H1 (cell line): ENCODE measurements at regions not wholly inside any gene's neighbourhood (a gene's known extent, or its start where the extent isn't known, plus 50 kb on each side); places are given as distances from the start of the nearest gene placed in this dataset.

ENCODE experiments used
- BRCA1 ChIP-seq: IDR thresholded peaks from 2 replicates; pipeline ENCODE4 v1.6.1; 2012; ENCODE audit warnings: low read depth, low read length, improper control_type of control experiment
- CREB1 ChIP-seq: IDR thresholded peaks from 2 replicates; pipeline ENCODE4 v1.6.1; 2012; ENCODE audit warnings: inconsistent platforms
- EP300 ChIP-seq, 2 experiments: IDR thresholded peaks; 1 replicate in 1 of 2; 2 replicates in 1 of 2; pipeline ENCODE4 v1.6.1; 2011 to 2012; ENCODE audit warnings: low read depth in 2 of 2, low read length in 2 of 2, mild to moderate bottlenecking in 2 of 2, borderline replicate concordance in 1 of 2, inconsistent platforms in 1 of 2, moderate library complexity in 1 of 2
- HDAC6 ChIP-seq: IDR thresholded peaks from one replicate; pipeline ENCODE4 v1.7.1; 2012; ENCODE audit warnings: low read depth, mild to moderate bottlenecking, inconsistent platforms, low read length, moderate library complexity
- NRF1 ChIP-seq: IDR thresholded peaks from 2 replicates; pipeline ENCODE4 v1.6.1; 2011; ENCODE audit warnings: mild to moderate bottlenecking, low read depth, low read length, improper control_type of control experiment
- PHF8 ChIP-seq: fragments of 200-600 bp; sonication (generic); conservative IDR thresholded peaks from 2 replicates; pipeline ENCODE4 v1.7.1; 2012; ENCODE audit warnings: low read depth, mild to moderate bottlenecking, inconsistent platforms, low read length, moderate library complexity
- RAD21 ChIP-seq, 2 experiments: IDR thresholded peaks in 1 of 2; conservative IDR thresholded peaks in 1 of 2; 2 replicates each; pipeline ENCODE4 v1.6.1; 2011; ENCODE audit warnings: low read depth in 2 of 2, low read length in 2 of 2, improper control_type of control experiment in 1 of 2, inconsistent platforms in 1 of 2, mild to moderate bottlenecking in 1 of 2, moderate library complexity in 1 of 2
- USF2 ChIP-seq: IDR thresholded peaks from 2 replicates; pipeline ENCODE4 v1.6.1; 2011; ENCODE audit warnings: low read length, improper control_type of control experiment

GRCh38 chr10:93177511-93177910 is 103.8 kb downstream of the CYP26A1 start (continued):
- TF ChIP-seq PHF8, result no peak
- no peak for TF ChIP-seq BRCA1
- no peak for TF ChIP-seq USF2
- TF ChIP-seq RAD21 (IDR thresholded peaks at IDR 0.05 in 1 of 2, conservative IDR thresholded peaks at IDR 0.05 in 1 of 2; ENCODE audit: low read depth in 2 of 2, low read length in 2 of 2), result no peak
- TF ChIP-seq NRF1, result no peak
- TF ChIP-seq HDAC6, result no peak
- no peak for TF ChIP-seq EP300 (IDR thresholded peaks at IDR 0.05; ENCODE audit: borderline replicate concordance in 1 of 2, low read depth in 2 of 2, low read length in 2 of 2)
- TF ChIP-seq CREB1, result no peak
